Muscle of arm (tissue), 1 donor: ENCODE measurements at regions not wholly inside any gene's neighbourhood (a gene's known extent, or its start where the extent isn't known, plus 50 kb on each side); places are given as distances from the start of the nearest gene placed in this dataset.

Experiments
- DNase-seq: peaks from one replicate; pipeline ENCODE4 v3.0.0-alpha.2; 2013

- DNase-seq: peak; percentile 21
Observed at GRCh38 chr7:108697254-108697653, 127.6 kb downstream of the DNAJB9 start.

DNA sequence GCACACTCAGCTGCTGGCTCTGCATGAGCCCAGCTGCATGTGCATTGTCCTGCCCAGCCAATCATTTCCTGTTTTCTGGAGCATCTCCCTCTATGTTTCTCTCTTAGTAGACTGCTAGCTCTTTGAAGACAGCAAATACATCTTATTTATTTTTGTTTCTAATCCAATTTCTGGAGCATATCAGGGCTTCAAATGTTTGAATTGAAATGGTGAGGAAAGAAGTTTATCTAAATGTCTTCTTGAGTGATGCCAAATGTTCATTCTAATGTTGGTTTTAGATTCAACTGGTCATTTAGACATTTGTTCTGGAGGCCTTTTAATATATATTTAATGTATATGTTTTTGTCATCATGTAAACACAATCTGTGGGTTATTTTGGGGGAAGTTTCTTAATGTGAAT is 141.9 kb downstream of the DNAJB9 start:
- no peak for DNase-seq

DNA sequence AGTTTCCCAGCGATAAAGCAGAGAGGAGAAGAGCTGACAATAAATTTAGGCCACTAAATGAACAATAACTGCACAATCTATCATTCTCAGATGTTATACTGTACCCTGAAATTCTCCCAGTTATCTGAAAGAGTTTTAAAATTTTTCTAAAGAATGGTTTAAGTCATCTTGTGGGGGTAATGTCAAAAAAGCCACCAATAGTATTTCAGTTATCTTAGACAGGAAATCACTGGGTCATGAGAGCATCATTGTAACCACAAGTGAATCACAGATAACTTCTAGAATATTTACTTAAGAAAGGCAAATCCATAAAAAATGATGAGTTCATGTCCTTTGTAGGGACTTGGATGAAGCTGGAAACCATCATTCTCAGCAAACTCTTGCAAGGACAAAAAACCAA is 147.1 kb downstream of the DNAJB9 start:
- DNase-seq: no peak

GRCh38 chr7:108717781-108718180 is 148.1 kb downstream of the DNAJB9 start:
- no peak for DNase-seq

DNA sequence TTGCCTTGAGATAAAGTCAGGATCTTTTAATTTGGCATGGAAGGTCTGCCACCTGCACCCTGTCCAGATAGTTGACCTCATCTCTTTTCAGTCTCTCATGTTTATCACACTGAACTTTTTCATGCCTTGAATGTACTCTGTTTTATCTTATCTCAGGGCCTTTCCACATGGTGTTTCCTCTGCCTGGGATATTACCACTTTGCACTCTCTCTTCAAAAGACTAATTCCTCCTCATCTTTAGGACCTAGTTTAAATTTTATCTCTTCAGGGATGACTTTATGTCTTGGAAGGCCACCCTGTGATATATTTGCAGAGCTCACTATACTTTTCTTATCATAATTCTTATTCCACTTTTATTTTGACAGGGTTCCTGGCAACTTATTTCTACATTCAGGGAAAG is 150.0 kb downstream of the DNAJB9 start:
- no peak for DNase-seq

DNA sequence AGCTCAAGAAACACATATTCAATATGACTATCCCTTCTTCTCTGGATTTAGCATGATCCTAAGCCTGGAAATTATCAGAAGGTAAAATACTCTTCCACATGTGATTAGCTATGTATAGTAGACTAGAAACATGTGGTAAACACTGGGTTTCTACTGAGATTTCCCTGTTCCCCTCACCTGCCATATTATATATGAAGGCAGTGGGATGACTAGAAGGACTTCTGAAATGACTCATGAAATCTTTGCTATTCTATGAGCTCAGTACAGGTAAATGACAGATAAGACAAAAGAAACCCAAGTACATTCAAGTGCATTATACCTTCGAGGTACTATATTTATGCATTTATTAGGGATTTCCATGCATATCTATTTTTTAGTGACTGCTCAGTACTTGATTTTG is 152.9 kb downstream of the DNAJB9 start:
- no peak for DNase-seq

GRCh38 chr7:108723381-108723814 is 153.7 kb downstream of the DNAJB9 start:
- peak; percentile 20 for DNase-seq

GRCh38 chr7:108724251-108725100 is 154.8 kb downstream of the DNAJB9 start:
- peak; percentile 4 for DNase-seq

DNA sequence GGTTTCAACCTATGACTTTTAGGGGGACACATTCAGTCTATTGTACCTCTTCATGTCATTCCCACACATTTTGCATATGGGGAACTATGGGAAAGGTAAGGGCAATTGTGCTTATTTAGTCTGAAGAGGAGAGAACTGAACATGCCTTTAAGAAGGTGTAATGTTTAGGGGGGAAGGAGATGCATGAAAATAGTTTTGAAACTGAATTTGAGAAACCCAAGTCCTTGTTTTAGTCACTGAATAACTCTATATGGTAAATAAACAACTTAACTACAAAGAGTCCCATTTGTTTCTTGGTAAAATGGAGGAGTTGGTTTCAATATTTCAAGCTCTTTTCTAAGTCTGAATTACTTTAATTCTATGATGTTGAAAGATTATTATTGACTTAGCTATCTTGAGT is 166.1 kb downstream of the DNAJB9 start:
- no peak for DNase-seq

DNA sequence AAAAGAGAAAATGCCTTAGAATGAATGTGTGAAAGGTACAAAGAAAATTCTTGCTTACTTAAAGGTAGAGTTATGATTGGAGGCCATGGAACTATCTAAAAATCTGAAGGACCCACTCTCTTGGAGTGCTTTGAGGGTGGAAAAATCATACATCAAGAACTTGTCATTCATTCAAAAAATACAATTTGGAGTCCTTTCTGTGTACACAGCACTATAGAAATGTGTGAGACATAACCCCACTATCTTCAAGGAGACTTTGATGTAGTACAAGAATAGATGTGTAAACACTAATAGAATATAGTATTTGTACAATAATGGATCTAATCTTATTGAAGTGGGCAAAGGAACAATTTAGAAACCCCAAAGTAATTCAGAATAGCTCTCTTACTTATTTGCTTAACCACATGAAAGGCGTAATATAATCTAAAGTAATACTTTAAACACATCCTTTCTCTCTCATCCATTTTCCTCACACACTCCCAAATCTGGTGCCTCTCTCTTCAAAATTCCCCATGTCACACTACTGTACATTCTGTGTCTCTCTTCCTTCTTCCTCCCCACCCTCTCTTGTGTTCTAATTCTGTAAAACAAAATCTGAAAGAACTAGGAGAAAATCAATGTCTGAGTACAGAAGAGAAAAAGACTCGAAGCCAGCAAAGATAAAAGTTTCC is 166.7 kb downstream of the DNAJB9 start:
- DNase-seq: no peak

DNA sequence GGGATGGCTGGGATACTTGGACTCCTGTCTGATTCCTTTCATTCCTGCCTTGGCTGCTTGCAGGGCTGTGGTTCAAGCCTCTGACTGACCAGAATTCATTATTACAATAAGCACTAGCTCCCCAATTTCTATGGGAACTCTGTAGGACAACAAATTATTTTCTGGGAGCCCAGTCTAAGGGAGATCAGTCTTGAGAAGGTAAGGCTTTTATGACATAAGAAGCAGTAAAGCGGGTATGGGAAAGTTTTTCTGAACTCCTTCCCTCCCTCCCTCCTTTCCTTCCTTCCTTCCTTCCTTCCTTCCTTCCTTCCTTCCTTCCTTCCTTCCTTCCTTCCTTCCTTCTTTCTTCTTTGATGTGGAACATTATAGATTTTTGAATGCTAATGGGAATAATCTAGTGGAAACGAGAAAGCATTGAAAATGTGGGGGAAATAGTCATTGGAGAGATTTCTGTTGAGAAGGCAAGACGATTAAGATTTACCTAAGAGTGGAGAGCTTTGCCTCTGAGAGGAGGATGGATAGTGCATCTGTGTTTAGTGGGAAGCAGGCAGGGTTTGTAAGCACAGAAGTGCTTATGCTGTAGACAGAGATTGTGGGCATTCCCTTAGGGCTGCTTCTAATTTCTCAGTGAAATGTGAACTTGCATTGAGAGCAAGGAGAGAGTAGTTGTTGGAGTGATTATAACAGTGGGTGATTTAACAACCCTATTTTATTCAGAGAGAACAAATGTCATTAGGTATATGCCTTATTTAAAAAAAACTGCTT is 201.5 kb downstream of the DNAJB9 start:
- DNase-seq: no peak

GRCh38 chr7:108771853-108772252 is 202.2 kb downstream of the DNAJB9 start:
- no peak for DNase-seq

DNA sequence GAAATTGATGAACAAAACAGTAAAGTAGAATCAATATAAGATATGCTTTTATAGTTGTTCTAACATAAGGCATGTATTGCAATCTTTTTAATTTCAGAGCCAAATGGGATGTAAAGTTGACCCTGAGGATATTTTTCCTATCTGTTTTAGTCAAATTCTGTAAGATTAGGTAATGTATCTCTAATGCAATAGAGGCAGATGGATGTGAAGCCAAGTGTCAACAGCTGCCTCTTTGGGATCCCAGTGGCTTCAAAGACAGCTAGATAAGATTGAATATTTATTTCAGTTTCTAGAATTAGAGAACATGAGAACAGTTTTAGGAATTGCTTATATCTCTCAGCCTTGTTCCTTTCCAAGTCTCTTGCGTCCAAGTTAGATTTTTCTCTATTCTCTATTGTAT is 208.3 kb downstream of the DNAJB9 start:
- DNase-seq: no peak

DNA sequence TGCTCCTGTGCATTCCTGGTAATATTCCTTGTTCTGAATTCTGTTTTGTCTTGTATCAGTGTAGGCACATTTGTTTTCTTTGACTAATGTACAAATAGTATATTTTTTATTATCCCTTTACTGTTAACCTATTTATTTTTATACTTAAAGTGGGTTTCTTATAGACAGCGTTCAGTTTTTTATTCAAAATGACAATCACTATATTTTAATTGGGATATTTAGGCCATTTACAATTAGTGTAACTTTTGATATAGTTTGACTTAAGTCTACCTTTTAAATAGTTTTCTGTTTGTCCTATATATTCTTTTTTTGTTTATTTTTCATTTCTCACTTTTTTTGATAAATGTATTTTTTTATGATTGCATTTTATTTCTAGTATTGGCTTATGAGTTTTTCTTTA is 219.8 kb downstream of the DNAJB9 start:
- DNase-seq: no peak

DNA sequence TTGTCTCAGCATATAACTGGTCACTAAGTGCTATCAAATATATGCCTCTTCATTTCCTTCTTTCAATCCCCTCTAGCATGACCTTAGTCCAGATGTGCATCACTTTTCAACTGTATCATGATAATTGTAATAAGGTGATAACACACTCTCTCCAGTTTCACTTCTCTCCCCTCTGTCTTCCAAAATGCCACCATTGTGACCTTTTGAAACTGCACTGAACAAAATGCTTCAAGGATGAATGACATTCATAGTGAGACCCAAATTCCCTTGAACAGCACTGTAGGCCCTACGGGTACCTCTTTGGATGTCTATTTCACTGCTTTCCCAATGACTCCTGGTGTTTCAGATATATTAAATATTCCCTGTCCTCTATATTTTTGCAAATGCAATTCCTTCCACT is 224.8 kb downstream of the DNAJB9 start:
- no peak for DNase-seq

DNA sequence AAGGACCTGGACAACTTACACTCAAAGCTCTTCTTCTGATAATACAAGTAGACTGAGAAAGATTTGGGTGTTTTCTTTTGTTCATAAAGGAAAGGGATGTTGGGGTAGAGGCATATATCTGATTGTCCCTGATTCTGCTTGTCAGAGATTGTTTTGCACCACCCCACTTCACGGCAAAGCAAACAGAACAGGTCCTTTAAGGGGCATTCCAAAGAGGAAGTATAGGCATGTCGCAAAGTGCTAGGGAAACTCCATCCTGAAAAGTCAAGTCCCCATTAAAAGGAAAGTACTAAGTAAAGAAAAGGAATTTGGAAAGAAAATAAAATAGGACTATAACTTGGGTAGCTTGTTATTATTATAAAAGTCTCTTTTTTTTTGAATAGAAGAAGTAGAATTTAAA is 233.0 kb downstream of the DNAJB9 start:
- DNase-seq: no peak

GRCh38 chr7:108805808-108806397 is 236.2 kb downstream of the DNAJB9 start:
- DNase-seq: peak; percentile 20

DNA sequence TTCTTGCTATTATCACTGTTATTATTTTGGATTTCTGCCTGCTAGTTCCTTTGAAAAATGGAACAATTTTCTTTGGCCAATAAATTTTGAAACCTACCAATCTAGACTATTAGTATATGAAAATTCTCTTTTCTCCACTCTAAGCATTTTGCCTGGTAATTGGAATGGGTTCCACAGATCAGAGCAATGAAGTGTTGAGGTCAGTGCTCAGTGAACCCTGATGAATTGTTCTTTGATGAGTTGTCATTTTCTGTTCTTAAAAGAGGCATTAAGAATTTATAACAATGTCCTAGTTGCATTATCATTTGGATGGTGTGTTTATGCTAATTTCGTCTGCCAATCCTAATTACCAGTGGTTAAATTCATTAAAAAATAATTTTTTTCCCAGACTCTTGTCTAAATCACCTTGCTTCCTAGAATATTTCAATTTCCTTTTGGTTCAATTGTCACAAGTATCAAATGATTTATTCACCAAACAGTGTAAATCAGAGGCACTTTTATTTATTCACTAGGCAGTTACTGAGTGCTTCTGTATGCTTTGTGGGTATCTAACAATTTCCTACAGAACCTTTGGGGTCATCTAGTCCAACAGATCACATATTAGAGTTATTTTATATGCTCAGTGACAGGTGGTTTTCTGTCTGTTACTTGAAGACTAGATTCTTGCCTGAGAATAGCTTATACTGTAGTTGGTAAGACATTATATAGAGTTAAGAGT is 239.0 kb downstream of the DNAJB9 start:
- DNase-seq: no peak

DNA sequence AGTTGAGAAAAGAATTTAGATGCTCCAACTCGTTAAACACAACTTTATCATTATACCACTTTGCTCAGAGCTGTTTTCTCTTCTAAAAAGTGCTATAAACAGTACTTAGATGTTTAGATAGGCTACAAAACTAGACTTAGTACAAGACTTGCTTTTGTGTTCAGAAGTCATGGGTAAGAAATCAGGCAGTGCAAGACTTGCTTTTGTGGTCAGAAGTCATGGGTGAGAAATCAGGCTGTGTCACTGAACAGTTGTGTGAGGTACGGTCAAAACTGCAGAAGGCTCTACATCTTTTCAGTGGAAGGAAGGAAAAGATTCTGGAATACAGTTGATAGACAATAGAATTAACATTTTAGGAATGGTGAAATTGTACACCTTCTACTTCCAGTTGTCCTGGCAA is 239.7 kb downstream of the DNAJB9 start:
- no peak for DNase-seq

DNA sequence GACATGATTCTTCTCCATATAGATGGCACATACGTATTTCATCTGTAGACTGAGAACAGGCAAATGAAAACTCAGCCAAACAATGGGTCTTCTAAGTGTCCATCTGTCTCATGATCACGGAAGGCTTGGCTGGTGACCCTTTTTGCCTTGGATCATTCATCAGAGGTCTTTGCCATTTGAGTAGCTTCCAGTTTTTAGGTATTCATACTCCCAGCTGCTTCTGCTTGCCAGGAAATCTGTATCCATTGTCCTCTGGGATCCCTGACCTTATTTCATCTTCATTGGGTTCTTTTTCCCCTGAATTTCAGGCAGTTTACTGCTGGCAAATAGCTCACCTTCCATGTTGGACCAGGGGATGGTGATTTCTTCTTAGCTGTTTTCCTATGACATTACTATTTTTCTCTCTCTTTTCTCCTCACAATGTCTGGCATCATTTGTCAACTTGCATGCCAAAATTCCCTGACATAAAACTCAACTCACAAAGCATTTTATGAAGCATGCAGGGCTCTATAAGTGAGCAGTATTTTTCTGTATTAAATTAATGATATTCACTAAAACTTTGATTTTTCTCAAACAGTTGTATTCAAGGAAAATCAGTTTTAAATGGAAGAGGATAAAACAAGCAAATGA is 241.2 kb downstream of the DNAJB9 start:
- DNase-seq: peak; percentile 56
